NCI-H2196 (cell line): ENCODE measurements at regions not wholly inside any gene's neighbourhood (a gene's known extent, or its start where the extent isn't known, plus 50 kb on each side); places are given as distances from the start of the nearest gene placed in this dataset.
"Not testable (repeated sequence)": the region's sequence is repeated elsewhere in the genome, so short reads cannot be mapped to it uniquely, and the experiment has no call there.

Source experiments
- DNase-seq: peaks from one replicate; lab custom pipeline; 2025; ENCODE audit not compliant: unreplicated experiment; lab: John Stamatoyannopoulos, UW

GRCh38 chr3:191148131-191148530, 50.9 kb upstream of the OSTN start:
- no peak for DNase-seq

DNA sequence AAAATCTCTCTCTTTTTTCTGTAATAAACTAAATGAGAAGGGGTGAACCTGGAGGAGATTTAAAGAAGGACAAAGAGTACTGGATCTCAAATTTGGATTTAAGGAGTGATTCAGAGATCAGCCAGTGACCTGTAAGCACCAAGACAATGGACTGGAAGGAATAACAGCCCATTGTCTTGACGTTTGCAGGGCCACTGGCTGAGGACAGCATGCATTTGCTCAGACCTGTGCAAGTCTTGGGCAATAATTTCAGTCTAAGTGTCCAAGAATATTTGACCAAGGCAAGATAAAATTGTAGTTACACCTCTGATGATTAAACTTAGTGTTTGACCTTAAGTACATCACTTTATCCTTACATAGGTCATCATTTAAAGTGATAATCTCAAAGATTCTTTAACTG, 55.8 kb upstream of the OSTN start:
- no peak for DNase-seq

DNA sequence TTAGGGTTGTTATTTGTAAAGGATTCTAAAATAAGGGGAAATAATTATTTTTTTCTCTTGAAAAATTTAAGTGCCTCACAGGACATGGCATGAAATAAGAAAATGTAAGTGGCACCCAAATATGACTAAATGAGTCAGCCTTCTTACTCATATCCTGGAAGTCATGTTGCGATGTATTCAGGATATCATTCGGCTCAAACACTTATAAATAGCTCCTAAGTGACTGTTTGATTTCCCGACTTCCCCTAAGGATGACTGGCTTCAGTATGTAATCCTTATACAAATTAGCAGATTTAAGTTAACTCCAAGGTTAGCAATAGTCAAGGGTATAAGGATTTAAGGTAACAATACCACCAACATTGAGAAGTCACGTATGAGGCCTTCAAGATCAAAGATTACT, 57.3 kb upstream of the OSTN start:
- DNase-seq: no peak

GRCh38 chr3:191139736-191140135, 59.3 kb upstream of the OSTN start:
- no peak for DNase-seq

GRCh38 chr3:191138937-191139336, 60.1 kb upstream of the OSTN start:
- DNase-seq: no peak

DNA sequence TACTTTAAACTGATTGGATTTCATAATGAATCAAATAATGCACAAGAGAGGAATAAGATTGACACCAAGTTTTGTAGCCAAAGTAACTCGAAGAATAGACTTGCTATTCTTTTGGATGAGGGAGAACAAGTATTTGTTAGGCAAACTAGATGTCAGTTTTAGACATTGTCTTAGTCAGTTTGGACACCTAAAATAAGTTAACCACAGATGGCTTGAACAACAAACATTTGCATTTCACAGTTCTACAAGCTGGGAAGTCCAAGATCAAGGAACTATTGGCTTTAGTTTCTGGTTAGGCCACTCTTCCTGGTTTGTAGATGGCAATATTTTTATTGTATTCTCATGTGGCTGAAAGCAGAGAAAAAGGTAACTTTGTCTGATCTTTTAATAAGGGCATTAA, 61.3 kb upstream of the OSTN start:
- DNase-seq: no peak

DNA sequence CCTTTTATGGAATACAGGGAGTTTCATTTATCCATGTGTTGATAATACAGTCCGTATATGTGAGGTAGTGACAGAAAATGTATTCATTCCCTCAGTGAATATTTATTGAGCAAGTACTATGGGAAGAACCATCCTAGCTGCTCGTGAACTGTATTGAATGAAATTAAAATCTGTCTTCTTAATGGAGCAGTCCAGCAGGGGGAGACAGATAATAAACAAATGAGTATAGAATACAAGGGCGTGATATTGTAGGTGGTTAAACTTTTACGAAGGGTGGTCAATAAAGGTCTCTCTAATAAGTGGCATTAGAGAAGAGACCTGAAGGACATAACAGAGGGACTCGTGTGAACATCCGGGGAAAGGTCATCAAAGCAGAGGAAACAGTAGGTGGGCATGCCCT, 62.7 kb upstream of the OSTN start:
- no peak for DNase-seq

DNA sequence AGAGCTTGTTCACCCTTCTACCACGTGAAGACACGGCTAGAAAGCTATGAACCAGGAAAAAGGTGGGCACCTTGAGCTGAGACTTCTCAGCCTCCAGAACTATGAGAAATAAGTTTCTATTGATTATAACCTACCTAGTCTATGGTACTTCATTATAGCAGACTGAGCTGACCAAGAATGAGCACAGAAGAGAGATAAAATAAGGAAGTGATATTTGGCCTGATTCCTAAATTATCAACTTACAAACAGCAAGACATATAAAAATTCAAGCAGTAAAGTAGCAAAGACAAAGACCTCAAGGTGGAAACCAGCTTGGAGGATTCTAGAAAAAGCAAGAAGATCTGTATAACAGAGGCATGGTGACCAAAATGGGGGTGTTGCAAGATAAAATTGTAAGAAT, 63.9 kb upstream of the OSTN start:
- DNase-seq: no peak

GRCh38 chr3:191133359-191133758, 65.7 kb upstream of the OSTN start:
- no peak for DNase-seq

- no peak for DNase-seq
Measured at GRCh38 chr3:191131305-191131704, 67.7 kb upstream of the OSTN start.

DNA sequence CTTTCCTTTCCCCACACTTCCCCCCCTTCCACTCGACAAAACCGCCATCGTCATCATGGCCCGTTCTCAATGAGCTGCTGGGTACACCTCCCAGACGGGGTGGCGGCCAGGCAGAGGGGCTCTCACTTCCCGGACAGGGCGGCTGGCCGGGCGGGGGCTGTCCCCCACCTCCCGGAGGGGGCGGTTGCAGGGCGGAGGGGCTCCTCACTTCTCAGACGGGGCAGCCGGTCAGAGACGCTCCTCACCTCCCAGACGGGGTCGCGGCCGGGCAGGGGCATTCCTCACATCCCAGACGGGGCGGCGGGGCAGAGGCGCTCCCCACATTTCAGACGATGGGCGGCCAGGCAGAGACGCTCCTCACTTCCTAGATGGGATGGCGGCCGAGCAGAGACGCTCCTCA, 74.2 kb upstream of the OSTN start:
- not testable (repeated sequence) for DNase-seq

DNA sequence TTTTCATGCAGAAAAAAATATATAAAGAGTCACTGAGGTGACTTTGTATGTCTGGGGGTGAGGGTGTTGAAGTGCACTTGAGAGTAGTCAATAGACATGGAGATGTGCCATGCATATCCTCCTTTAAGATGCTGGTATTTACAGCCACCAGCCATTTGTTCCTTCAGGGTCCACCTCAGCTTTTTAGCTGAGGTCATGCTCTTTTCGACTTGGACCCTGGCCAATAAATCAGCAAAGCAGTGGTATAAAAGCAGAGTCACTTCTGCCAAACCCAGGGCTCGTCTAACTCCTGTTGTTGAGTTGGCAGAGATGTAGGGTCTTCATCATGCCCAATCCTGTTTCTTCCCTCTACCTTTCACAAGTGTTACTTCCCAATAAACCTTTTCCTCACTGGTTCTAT, 75.1 kb upstream of the OSTN start:
- no peak for DNase-seq

DNA sequence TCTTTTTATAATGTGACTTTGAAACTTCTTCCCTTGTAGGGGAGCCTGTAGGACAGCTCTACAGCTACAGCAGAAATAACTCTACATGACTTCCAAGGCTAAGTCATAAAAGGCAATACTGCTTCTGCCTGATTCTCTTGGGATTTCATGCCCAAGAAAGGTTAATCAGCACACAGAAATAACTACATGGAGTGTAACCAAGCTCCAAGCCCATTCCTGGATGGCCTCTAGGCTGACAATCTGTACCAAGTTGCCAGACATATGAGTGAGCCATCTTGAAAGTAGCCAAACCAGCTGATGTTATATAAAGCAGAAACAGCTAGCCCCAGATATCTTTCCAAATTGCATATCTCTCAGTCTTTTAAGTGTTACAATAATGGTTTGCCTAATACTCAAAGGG, 75.8 kb upstream of the OSTN start:
- DNase-seq: no peak

- DNase-seq: no peak
Measured at GRCh38 chr3:191120447-191121298, 78.4 kb upstream of the OSTN start.

- no peak for DNase-seq
Measured at GRCh38 chr3:191119415-191120295, 79.4 kb upstream of the OSTN start.

- no peak for DNase-seq
Measured at GRCh38 chr3:191111722-191112121, 87.3 kb upstream of the OSTN start.

DNA sequence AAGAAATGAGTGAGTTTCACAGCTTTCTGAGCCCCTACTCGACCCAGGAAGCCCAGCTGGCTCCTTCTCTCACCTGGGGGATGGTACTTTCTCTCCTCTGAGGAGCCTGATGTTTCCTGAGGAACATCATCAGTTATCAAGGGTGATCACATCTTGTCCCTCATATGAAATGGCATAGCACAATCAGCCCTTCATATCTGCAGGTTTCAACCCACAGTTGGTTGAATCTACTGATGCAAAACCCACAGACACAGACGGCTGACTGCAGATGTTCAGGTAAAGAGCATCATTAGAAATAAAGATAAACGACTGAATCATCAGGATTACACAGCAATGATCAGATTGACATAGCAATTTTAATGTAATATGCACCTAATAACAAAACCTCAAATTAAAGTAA, 93.6 kb upstream of the OSTN start:
- no peak for DNase-seq

- no peak for DNase-seq
Measured at GRCh38 chr3:191100516-191100915, 98.5 kb upstream of the OSTN start.

- no peak for DNase-seq
Measured at GRCh38 chr3:191094057-191094845, 104.8 kb upstream of the OSTN start.

DNA sequence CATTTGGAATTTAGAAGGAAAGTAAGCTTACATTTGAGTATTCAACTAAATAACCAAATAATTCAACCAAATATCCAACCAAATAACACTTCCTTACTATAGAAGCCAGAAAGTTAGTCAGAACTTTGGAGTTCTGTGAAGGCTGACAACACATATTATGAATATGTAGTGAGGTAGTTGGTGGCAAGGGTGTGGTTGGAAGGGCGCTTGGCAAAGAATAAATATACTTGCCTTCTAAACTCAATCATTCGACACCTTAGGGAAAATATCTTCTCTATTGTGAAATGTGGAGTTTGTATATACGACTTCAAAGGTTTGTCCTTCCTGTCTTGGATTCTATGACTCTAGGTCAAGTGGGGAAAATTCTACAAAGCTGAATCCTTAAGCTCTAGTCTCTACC, 111.7 kb upstream of the OSTN start:
- no peak for DNase-seq

DNA sequence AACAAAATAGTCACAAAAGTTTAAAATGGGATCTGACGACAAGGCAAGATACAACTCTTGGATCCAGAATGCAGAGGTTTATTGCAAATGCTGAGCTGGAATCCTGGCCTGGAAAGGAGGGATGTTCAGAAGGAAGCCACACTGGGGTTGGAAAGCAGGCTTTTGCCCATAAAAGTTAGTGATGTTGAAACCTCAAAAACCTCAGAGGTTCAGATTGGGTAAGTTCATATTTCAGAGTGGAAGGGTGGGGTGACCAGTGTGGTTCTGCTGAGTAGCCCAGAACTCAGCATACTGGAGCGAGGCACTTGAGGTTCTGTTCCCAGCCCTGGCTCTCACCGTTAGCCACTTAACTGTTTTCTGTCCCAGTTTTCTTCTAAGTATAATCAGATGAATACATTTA, 114.0 kb upstream of the OSTN start:
- DNase-seq: no peak
